Keratinocyte (primary cell): ENCODE measurements at regions not wholly inside any gene's neighbourhood (a gene's known extent, or its start where the extent isn't known, plus 50 kb on each side); places are given as distances from the start of the nearest gene placed in this dataset.

Experiments
- CTCF ChIP-seq, 3 experiments: IDR thresholded peaks in 1 of 3; conservative IDR thresholded peaks in 1 of 3; optimal IDR thresholded peaks in 1 of 3; 2 replicates in 2 of 3; 3 replicates in 1 of 3; pipeline versions ENCODE3 to v1.5.1; 2011; ENCODE audit warnings: low read length in 3 of 3, mild to moderate bottlenecking in 3 of 3, moderate library complexity in 2 of 3, control low read depth in 1 of 3, inconsistent platforms in 1 of 3; ENCODE audit not compliant: insufficient read depth in 2 of 3; ENCODE audit errors: extremely low read depth in 1 of 3
- EZH2 ChIP-seq: IDR thresholded peaks from one replicate; pipeline ENCODE4 v1.6.1; 2012; ENCODE audit warnings: inconsistent platforms, mild to moderate bottlenecking, low read length, moderate library complexity

- TF ChIP-seq EZH2 = no peak
- TF ChIP-seq CTCF (optimal IDR thresholded peaks at IDR 0.05 in 1 of 3, IDR thresholded peaks at IDR 0.05 in 1 of 3, conservative IDR thresholded peaks at IDR 0.05 in 1 of 3; ENCODE audit: extremely low read depth in 1 of 3, insufficient read depth in 2 of 3, low read length in 3 of 3) = no peak
Observed at GRCh38 chr1:36721261-36721660, 238.5 kb upstream of the CSF3R start.
